ENCODE measurements at regions not wholly inside any gene's neighbourhood (a gene's known extent, or its start where the extent isn't known, plus 50 kb on each side); places are given as distances from the start of the nearest gene placed in this dataset.

DNA sequence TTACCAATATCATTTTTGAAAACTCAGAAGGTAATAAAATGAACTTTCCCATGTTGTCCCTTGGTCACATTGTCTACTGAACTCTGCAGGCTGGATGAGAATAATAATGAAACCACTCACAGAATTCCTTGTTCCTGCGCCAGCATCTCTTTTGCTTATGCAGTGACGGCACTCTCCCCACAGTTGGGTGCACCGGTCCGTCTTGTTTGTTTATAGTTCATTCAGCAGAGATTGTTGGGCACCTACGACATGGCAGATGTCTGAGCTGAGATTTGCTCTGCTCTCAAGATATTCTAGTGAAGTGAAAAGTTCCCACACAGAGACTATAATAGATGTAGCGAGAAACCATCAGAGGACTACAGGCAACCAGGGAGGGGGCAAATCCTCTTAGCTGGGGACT lies 375.7 kb upstream of the CDH11 start:
- no peak for DNase-seq (ENCODE audit: low spot score)

DNA sequence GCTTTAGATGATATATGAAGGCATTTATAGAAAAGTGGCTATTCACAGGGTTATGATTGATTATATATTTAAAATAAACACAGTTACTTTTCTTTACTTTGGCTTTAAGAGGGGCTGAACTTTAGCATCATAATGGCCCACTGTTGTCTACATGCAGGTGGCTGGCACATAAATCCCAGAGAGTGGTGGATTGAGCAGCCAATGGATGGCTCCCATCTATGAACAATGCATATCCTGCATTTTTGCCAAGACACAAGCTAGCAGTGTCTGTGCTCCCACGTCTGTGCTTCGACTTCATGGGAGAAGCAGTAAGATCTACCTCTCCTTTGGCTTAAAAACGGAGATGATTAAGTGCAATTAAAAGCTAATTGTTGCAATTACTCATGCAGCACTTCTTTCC lies 373.2 kb upstream of the CDH11 start:
- no peak for DNase-seq (ENCODE audit: low spot score)

- DNase-seq (ENCODE audit: low spot score), result no peak
Measured at GRCh38 chr16:65494609-65495008, 372.7 kb upstream of the CDH11 start.

GRCh38 chr16:65494080-65494479 lies 372.2 kb upstream of the CDH11 start:
- no peak for DNase-seq (ENCODE audit: low spot score)

DNA sequence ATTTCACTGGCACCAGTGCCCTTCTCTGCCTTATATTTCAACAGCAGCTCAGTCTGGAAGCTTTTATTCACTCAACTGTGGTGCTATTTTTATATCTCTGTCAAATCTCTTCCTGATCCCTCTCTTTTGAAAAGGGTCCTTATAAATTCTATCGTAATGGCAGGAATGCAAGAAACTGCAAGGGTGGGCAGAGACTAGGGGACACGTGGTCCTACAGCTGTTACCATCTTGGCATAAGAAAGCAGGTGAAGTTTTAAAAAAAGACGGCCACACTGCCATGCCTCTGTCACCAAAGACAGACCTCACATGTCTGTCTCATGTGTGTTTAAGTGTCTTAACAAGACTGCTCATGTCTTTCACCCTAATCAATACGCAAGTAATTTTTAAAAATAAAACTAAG lies 368.4 kb upstream of the CDH11 start:
- DNase-seq (ENCODE audit: low spot score), result no peak

GRCh38 chr16:65489531-65490023 lies 367.7 kb upstream of the CDH11 start:
- DNase-seq (ENCODE audit: low spot score), result no peak

- no peak for DNase-seq (ENCODE audit: low spot score)
Measured at GRCh38 chr16:65487231-65487630, 365.4 kb upstream of the CDH11 start.

- DNase-seq (ENCODE audit: low spot score), result no peak
Measured at GRCh38 chr16:65481956-65482355, 360.1 kb upstream of the CDH11 start.

DNA sequence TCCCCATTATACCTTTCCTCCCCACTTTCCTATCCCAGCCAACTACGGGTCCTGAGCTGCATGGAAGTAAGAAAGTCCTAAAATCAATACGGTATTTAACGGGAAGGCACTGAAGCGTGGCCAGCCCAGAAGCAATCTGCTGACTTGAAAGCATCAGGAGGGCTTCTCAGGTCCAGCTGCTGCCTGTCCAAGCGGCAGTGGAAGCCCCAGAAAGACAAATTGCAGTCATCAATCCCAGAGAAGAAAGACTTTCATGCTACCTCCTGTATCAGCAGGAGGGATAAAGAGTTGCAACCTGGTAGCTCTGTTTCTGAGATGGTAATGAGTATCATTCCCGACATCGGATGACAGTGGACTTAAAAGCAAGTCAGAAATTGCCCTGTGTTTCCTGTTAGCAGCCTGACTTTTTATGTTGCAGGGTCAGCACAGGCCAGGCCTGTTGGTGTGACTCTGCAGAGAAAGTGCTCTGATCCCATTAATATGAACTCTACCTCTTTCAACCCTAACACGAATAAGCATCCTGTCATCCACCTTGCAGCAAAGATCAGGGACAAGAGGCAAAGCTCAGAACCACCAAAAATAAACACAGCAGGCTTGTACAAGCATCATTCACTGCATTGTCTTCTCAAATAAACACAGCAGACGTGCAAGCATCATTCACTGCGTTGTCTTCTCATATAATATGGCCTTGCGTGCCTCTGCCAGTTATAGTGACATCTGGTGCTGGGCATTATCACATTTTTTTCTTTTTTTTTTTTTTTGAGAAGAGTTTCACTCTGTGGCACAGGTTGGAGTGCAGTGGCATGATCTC lies 358.6 kb upstream of the CDH11 start:
- DNase-seq (ENCODE audit: low spot score), result no peak

GRCh38 chr16:65476448-65476955 lies 354.6 kb upstream of the CDH11 start:
- no peak for DNase-seq (ENCODE audit: low spot score)

DNA sequence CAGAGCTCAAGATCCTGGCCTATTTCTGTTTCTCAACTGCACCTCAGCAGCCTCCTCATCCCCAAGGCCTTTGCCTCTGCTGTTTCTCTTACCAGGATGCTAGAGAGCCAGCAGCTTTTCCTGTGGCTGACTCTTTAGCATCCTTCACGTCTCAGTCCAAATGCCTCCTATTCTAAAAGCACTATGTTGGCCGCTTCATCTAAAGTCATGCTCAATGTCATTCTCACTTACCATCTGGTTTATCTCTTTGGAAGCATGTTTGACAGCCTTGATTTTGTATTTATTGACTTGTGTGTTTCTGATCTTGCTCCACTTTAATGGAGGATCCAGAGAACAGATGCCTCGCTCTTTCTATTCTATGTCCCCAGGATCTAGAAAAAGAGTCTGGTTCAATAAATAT lies 351.8 kb upstream of the CDH11 start:
- DNase-seq (ENCODE audit: low spot score), result no peak

GRCh38 chr16:65469116-65469515 lies 347.3 kb upstream of the CDH11 start:
- no peak for DNase-seq (ENCODE audit: low spot score)

GRCh38 chr16:65468133-65468532 lies 346.3 kb upstream of the CDH11 start:
- DNase-seq (ENCODE audit: low spot score), result no peak

GRCh38 chr16:65463652-65464260 lies 341.9 kb upstream of the CDH11 start:
- no peak for DNase-seq (ENCODE audit: low spot score)

DNA sequence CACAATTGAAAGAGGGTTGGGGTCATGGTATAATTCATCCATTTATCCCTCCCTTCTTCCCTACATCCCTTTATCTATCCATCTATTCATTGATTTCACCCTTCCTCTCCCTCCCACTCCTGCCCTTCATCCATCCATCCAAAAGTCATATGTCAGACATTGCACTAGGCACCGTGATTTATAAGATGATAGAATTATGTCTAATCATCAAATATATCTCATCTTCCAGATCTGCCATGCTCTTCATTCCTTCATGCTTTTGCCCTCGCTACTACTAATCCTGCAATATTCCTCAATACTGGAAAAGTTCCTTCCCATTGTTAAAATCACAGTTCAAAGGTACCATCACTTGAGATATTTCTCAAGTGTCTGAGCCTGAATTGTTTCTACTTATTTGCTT lies 335.2 kb upstream of the CDH11 start:
- DNase-seq (ENCODE audit: low spot score), result no peak

- DNase-seq (ENCODE audit: low spot score), result no peak
Measured at GRCh38 chr16:65455761-65456160, 333.9 kb upstream of the CDH11 start.

- DNase-seq (ENCODE audit: low spot score), result no peak
Measured at GRCh38 chr16:65453646-65454045, 331.8 kb upstream of the CDH11 start.

DNA sequence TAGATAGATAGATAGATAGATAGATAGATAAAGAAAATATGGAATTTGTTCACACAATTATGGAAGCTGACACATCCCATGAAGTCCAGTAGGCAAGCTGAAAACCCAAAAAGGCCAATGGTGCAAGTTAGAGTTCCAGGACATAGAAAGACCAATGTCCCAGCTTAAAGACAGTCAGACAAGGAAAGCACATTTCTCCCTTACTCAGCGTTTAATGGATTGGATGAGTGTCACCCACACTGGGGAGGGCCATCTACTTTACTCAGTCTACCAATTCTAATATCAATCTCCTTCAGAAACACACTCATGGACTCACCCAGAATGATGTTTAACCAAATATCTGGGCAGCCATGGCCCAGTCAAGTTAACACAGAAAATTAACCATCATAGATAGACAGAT lies 327.7 kb upstream of the CDH11 start:
- no peak for DNase-seq (ENCODE audit: low spot score)

DNA sequence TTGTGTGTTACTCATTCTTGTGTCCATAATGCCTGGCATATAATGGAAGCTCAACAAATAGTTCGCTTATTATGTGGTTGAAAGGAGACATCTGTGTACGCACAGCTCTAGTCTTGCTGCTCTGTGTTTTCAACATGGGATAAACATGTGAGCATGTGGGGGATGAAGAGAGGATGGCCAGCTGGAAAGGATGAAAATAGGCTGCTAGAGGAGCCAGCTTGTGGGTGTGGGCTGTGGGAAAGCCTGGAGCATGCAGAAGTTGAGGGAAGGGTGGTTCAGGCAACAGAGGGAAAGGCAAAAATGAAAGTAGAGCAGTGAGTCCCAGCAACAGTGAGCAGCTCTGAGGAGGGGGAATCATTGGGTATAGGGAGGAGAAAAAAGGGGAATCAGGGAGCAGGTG lies 324.6 kb upstream of the CDH11 start:
- DNase-seq (ENCODE audit: low spot score), result no peak

DNA sequence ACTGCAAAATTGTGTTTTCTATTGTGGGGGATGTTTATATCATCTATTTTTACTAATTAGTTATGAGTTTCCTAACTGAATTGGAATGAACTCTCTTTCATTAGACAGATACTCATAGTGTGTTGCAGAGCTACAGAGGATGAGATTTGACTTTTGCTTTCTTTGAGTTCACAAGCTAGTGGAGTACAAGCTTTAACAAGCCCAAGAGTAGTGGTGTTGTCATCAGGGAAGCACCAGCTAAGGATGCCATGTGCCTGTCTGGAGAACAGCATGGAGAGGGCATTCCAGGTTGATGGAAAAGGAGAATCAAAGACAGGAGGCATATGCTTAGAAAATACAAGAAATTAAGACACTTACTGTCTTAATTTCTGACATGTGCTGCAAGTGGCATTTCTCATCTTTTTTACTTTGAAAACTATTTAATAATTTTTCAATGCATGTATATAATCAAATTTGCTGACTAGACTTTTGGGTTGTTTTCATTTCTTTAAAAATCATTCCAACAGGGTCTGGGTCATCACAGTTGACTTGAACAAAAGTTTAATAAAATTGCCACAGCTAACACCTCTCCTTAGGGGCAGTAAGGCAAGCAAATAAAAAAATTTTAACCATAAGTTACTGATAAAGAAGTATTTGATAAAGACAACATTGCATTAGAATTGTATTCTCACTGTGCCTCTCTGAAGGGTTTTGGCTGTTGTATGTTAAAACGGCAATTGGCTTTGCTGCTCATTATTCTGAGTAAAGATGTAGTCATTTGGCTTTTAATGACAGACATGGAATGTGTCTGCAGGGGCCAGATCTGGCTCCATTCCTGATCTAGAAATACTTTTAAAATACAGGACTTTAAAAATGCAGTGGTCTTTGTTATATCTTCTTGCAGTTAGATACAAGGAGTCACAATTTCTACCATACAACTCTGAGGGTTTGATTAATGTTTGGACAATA lies 323.7 kb upstream of the CDH11 start:
- DNase-seq (ENCODE audit: low spot score), result no peak

- DNase-seq (ENCODE audit: low spot score), result no peak
Measured at GRCh38 chr16:65441501-65441900, 319.6 kb upstream of the CDH11 start.

DNA sequence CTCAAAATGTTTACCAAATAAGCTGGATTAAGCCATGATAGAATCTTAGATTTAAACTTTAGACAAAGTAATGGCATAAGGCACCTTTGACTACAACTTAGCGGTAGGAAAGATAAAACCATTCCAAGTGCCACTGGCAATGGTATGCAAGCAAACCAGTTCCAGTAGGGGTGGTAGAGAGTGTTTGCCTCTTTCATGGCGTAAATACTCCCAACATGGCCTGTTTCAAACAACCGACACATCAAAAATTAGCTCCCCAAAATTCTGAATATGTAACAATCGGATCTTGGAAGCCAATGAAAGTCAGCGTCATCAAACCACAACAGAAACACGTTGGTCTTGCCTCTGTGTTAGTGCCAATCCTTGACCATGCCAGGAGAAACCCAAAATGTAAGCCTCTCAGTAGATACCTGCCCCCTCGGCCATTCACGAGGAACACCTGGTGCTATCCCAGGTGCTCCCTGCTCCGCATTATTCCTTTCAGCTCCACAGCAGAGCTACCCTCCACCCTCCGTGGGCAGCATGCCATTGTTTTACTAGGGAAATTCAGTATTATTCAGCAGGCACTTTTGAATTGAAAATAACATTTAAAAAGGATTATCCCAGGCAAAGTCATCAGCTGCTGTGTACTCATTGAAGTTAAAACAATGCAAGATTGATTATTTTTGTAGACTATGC lies 307.8 kb upstream of the CDH11 start:
- DNase-seq (ENCODE audit: low spot score), result no peak
